PC-9 (cell line): ENCODE measurements at regions not wholly inside any gene's neighbourhood (a gene's known extent, or its start where the extent isn't known, plus 50 kb on each side); places are given as distances from the start of the nearest gene placed in this dataset.

ENCODE experiments used
- EZH2 ChIP-seq: fragments of 200-600 bp; sonication (generic); IDR thresholded peaks from 2 replicates; pipeline ENCODE4 v1.8.0; 2017; ENCODE audit warnings: antibody characterized with exemption, low read depth
- TF ChIP-seq, protein P1 (sequence below): fragments of 200-600 bp; sonication (generic); conservative IDR thresholded peaks from 2 replicates; pipeline ENCODE4 v1.6.1; 2017; ENCODE audit warnings: mixed run types, antibody characterized with exemption, mild to moderate bottlenecking, moderate library complexity

DNA sequence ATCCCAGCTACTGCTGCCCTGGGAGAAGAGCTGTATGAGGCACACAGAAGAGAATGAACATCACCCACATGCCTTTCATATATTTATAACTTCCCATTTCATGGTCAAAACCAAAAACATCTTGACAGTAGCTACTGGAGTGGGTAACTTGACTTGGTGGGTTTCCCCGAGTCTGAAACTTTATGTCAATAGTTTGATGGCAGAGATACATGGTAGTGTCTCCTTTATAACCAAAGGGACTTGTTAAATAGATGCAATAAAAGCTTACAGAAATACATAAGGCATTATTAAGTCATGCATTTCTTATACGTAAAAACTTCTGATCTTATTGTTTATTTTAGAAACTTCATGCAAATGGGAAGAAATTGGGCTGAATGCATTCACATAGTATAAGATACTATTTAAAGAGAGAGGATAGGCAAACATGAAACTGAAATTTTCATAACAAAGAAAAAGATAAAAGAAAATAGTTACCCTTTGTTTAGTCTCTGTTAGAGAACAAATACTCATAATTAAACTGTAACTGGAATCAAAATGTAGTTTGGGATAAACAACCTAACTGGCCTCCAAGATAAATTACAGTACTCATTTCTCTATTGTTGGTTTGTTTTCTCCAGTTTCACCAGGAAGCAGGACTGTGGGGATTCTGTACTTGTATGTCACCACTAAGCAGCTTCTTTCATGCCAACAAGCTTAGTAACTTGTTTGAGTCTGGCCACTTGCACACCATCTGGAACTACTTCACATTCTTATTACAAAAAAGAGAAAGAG is 459.3 kb upstream of the MEF2C start:
- TF ChIP-seq, protein P1, sequence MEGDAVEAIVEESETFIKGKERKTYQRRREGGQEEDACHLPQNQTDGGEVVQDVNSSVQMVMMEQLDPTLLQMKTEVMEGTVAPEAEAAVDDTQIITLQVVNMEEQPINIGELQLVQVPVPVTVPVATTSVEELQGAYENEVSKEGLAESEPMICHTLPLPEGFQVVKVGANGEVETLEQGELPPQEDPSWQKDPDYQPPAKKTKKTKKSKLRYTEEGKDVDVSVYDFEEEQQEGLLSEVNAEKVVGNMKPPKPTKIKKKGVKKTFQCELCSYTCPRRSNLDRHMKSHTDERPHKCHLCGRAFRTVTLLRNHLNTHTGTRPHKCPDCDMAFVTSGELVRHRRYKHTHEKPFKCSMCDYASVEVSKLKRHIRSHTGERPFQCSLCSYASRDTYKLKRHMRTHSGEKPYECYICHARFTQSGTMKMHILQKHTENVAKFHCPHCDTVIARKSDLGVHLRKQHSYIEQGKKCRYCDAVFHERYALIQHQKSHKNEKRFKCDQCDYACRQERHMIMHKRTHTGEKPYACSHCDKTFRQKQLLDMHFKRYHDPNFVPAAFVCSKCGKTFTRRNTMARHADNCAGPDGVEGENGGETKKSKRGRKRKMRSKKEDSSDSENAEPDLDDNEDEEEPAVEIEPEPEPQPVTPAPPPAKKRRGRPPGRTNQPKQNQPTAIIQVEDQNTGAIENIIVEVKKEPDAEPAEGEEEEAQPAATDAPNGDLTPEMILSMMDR: no peak
- TF ChIP-seq EZH2: no peak
